ENCODE measurements at regions not wholly inside any gene's neighbourhood (a gene's known extent, or its start where the extent isn't known, plus 50 kb on each side); places are given as distances from the start of the nearest gene placed in this dataset.

DNA sequence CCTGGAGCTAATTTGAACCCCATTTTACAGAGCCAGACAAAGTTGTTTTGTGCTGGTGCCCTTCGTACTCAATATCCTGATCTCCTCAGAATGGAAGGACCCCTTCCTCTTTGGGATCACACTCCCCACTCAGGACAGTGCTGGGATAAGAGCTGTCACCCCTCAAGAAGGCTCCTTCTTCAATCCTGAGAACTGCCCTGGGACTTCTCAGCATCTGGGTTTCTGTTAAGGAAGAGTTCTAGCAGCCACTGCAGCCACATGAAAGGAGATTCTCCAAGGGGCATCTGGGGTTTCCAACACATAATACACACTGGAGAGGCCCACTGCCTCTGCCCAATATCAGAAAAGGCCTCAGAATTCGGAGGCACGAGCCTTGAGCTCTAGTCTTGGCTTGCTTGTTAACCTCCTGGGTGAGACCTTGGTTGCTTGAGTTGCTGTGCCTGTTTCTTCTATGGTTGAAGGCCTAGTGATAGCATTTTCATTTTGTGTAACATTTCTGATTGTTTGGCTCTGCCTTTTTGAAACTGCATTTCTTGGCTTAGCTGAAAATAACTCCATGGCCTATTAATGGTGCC, 78.8 kb upstream of the NMNAT3 start:
- in situ Hi-C loops (cut with HindIII; ENCODE audit: extremely low pct_ligation_motif_present, low pct_unique_long_range_greater_than_20kb): no loop called here
- intact Hi-C loops (cut with micrococcal nuclease; ENCODE audit: unreplicated experiment): no loop called here
- no peak overlapping the region for H3K9ac ChIP-seq (ENCODE audit: insufficient read depth, low read depth, low read length)
- BruUV-seq (replicated peaks): no TSS peak
- no peaks in the 10 kb centered on the region for H3K79me2 ChIP-seq (ENCODE audit: insufficient read depth, low read length)
- H3K4me3 ChIP-seq (replicated peaks in 1 of 3; ENCODE audit: insufficient read depth in 1 of 3, low read depth in 2 of 3, low read length in 3 of 3): no peak overlapping the region
- no peak for TF ChIP-seq NCOA1 (CRISPR knock-in tag; IDR thresholded peaks at IDR 0.05)
- TF ChIP-seq GRHL1 (CRISPR knock-in tag; conservative IDR thresholded peaks at IDR 0.05): no peak
- no peak for TF ChIP-seq ZNF235 (CRISPR knock-in tag; IDR thresholded peaks at IDR 0.05; ENCODE audit: borderline replicate concordance)
- TF ChIP-seq, protein P1, sequence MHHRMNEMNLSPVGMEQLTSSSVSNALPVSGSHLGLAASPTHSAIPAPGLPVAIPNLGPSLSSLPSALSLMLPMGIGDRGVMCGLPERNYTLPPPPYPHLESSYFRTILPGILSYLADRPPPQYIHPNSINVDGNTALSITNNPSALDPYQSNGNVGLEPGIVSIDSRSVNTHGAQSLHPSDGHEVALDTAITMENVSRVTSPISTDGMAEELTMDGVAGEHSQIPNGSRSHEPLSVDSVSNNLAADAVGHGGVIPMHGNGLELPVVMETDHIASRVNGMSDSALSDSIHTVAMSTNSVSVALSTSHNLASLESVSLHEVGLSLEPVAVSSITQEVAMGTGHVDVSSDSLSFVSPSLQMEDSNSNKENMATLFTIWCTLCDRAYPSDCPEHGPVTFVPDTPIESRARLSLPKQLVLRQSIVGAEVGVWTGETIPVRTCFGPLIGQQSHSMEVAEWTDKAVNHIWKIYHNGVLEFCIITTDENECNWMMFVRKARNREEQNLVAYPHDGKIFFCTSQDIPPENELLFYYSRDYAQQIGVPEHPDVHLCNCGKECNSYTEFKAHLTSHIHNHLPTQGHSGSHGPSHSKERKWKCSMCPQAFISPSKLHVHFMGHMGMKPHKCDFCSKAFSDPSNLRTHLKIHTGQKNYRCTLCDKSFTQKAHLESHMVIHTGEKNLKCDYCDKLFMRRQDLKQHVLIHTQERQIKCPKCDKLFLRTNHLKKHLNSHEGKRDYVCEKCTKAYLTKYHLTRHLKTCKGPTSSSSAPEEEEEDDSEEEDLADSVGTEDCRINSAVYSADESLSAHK (CRISPR knock-in tag; IDR thresholded peaks at IDR 0.05; ENCODE audit: borderline replicate concordance): no peak
- TF ChIP-seq SMAD3 (CRISPR knock-in tag; IDR thresholded peaks at IDR 0.05): no peak
- TF ChIP-seq PRDM15 (CRISPR knock-in tag; IDR thresholded peaks at IDR 0.05): no peak
- TF ChIP-seq MAFK (conservative IDR thresholded peaks at IDR 0.05 in 1 of 2, IDR thresholded peaks at IDR 0.05 in 1 of 2; ENCODE audit: low read length in 2 of 2): no peak
- TF ChIP-seq ZSCAN20 (CRISPR knock-in tag; IDR thresholded peaks at IDR 0.05; ENCODE audit: borderline replicate concordance): no peak
- no peak for TF ChIP-seq DMAP1 (CRISPR knock-in tag; IDR thresholded peaks at IDR 0.05)
- no peak overlapping the region for H3K27ac ChIP-seq (ENCODE audit: extremely low read length, insufficient read depth, low read length)
- WGBS (ENCODE audit: low lambda C conversion rate): 27% methylated on average over 2 of the region's 3 CpGs
- H3K36me3 ChIP-seq (replicated peaks in 1 of 2; ENCODE audit: control insufficient read depth in 1 of 2, insufficient read depth in 2 of 2, low read length in 2 of 2): no peaks in the 10 kb centered on the region
- H4K20me1 ChIP-seq (ENCODE audit: insufficient read depth, low read length): no peaks in the 10 kb centered on the region
- ChIA-PET POLR2A (no interaction called here), CTCF (ENCODE audit: low intra/inter-chr PET ratio, low total read pairs) (no interaction called here)
- H2AFZ ChIP-seq (ENCODE audit: low read length): no peak overlapping the region
- H3K27me3 ChIP-seq (ENCODE audit: control insufficient read depth in 1 of 2, insufficient read depth in 2 of 2, low read length in 2 of 2): peaks cover 0 to 3% of the 10 kb centered on the region in 2 experiments; a peak in 1 of 5 replicates
- H3K4me2 ChIP-seq (ENCODE audit: low read depth, low read length): no peak overlapping the region
- no peaks in the 10 kb centered on the region for H3K4me1 ChIP-seq (ENCODE audit: insufficient read depth, low read length)
- ATAC-seq (no peak), DNase-seq (ENCODE audit: low spot score) (no peak), FAIRE-seq (no peak)
- H3K9me3 ChIP-seq (ENCODE audit: low read length): no peaks in the 10 kb centered on the region
